Fibroblast of peridontal ligament (primary cell): ENCODE measurements at regions not wholly inside any gene's neighbourhood (a gene's known extent, or its start where the extent isn't known, plus 50 kb on each side); places are given as distances from the start of the nearest gene placed in this dataset.
A peak's percentile ranks its signal among the peaks of the same experiment; 100 is the strongest.
"Not testable (repeated sequence)": the region's sequence is repeated elsewhere in the genome, so short reads cannot be mapped to it uniquely, and the experiment has no call there.

ENCODE experiments used
- DNase-seq: peaks from one replicate; pipeline ENCODE4 v3.0.0-alpha.2; 2010; ENCODE audit errors: extremely low read depth

- no peak for DNase-seq
Measured at GRCh38 chr1:10940451-10940804, 72.0 kb upstream of the TARDBP start.

- no peak for DNase-seq
Measured at GRCh38 chr1:10940838-10941237, 71.6 kb upstream of the TARDBP start.

GRCh38 chr1:10941891-10942541, 70.4 kb upstream of the TARDBP start:
- DNase-seq = peak; percentile 27

GRCh38 chr1:10942542-10942912, 69.9 kb upstream of the TARDBP start:
- no peak for DNase-seq

- no peak for DNase-seq
Measured at GRCh38 chr1:10943041-10943440, 69.4 kb upstream of the TARDBP start.

- DNase-seq = peak; percentile 51
Measured at GRCh38 chr1:10943991-10944730, 68.3 kb upstream of the TARDBP start.

- no peak for DNase-seq
Measured at GRCh38 chr1:10945991-10946509, 66.4 kb upstream of the TARDBP start.

GRCh38 chr1:10947181-10947580, 65.3 kb upstream of the TARDBP start:
- no peak for DNase-seq

- DNase-seq = no peak
Measured at GRCh38 chr1:10947691-10948462, 64.6 kb upstream of the TARDBP start.

- no peak for DNase-seq
Measured at GRCh38 chr1:10948463-10948775, 64.0 kb upstream of the TARDBP start.

GRCh38 chr1:10950316-10951172, 61.9 kb upstream of the TARDBP start:
- DNase-seq = no peak

GRCh38 chr1:10951298-10951697, 61.2 kb upstream of the TARDBP start:
- DNase-seq = not testable (repeated sequence)

GRCh38 chr1:10951961-10952360, 60.5 kb upstream of the TARDBP start:
- DNase-seq = no peak

- no peak for DNase-seq
Measured at GRCh38 chr1:10953505-10954193, 58.8 kb upstream of the TARDBP start.

GRCh38 chr1:10957133-10957532, 55.3 kb upstream of the TARDBP start:
- DNase-seq = no peak

GRCh38 chr1:10958614-10959013, 53.8 kb upstream of the TARDBP start:
- DNase-seq = no peak

GRCh38 chr1:10960411-10961299, 51.8 kb upstream of the TARDBP start:
- peak; percentile 63 for DNase-seq

GRCh38 chr1:10961300-10961833, 51.1 kb upstream of the TARDBP start:
- DNase-seq = no peak

- no peak for DNase-seq
Measured at GRCh38 chr1:10962483-10962882, 50.0 kb upstream of the TARDBP start.
